HG03439 (cell line): ENCODE measurements at regions not wholly inside any gene's neighbourhood (a gene's known extent, or its start where the extent isn't known, plus 50 kb on each side); places are given as distances from the start of the nearest gene placed in this dataset.
"Not testable (repeated sequence)": the region's sequence is repeated elsewhere in the genome, so short reads cannot be mapped to it uniquely, and the experiment has no call there.

Experiments used
- ATAC-seq: cut with Tn5 transposase; IDR thresholded peaks from one replicate; pipeline ENCODE4 v1.9.1; 2021; ENCODE audit warnings: mild to moderate bottlenecking, moderate library complexity; ENCODE audit not compliant: unreplicated experiment

DNA sequence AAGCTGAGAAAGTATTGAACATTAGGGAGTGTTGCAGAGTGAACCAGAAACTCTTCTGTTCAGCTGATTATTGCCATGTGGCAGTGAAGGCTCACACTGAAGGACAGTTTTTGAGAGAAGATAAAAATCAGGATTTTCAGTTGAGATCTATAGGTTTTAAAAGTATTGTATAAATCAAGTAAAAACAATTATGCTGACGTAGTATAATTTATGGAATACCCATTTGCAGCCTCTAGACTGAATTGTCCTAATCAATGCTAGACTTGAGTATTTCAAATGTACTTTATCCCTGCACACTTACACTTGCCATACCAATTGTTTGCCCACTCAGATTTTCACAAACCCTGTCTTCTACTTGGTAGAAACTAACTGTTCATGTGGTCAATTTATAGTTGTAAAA lies 245.8 kb downstream of the FRK start:
- ATAC-seq, result no peak

DNA sequence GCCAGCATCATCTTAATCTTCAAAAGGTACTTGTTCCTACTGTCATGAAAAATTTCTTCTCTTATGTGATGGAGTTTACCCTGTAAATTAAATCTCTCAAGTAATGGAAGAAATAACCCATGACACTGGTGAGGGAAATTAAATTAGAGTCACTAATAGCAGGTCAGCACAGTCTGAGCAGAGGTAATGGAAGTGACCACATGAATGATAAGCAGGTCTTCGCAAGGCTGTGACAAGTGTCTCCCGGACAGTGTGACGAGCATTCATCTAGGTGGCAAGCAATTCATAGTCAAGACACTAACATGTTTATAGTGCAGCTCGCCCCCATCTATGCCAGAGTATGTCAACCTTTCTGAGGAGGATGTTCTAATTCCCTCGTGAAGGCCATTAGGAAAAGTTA lies 249.2 kb downstream of the FRK start:
- ATAC-seq, result no peak

DNA sequence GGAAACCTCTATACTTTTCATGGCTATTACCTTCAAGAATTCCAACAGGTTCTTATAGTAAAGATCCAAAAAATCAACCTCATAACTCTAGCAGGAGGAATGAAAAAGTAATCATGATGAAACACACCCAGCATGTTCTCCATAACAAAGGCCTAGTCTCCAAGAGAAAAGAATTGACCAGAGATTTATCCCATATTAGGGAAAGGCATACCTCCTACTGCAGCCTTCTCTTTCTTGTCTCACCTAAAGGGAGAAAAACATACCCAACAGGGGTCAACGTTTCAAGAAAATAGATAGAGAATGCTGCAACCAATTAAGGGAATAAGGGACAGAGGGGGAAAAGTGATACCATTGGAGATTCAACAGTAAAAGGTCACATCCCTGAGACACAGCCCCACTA lies 262.5 kb downstream of the FRK start:
- ATAC-seq, result no peak

DNA sequence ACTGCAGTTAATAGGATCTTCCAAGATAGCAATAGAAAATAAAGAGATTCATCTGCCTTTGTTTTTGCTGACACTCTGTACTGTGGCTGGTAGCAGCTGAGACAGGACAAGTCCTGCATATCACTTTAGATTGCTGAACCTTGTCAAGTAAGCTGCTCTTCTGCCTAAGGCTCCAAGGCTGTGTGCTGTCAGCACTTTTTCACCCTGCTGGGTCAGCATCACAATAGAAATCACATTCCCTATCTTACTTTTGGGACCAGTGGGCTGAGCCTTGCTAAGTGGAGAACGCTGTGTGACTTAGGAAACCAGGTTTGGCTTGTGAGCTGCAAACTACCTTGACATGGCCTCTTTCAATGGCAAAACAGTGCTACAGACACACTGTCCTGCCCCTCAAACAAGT lies 263.9 kb downstream of the FRK start:
- ATAC-seq, result no peak

DNA sequence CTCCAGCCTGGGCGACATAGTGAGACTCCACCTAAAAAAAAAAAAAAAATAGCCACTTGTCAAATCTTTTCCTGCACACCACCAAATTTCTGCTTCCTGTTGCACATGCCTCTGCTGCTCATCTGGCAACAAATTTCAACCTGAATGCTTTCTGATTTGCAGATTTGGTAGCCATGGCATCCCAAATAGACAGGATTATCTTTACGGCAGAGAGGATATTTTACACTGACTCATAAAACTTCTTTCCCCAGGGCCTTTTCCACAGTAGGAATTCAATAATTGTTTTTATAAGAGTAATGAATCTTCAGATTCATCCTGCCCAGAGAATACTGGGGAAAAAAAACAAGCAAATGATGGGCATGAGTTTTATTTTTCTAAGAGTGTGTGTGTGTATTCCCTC lies 264.6 kb downstream of the FRK start:
- no peak for ATAC-seq

DNA sequence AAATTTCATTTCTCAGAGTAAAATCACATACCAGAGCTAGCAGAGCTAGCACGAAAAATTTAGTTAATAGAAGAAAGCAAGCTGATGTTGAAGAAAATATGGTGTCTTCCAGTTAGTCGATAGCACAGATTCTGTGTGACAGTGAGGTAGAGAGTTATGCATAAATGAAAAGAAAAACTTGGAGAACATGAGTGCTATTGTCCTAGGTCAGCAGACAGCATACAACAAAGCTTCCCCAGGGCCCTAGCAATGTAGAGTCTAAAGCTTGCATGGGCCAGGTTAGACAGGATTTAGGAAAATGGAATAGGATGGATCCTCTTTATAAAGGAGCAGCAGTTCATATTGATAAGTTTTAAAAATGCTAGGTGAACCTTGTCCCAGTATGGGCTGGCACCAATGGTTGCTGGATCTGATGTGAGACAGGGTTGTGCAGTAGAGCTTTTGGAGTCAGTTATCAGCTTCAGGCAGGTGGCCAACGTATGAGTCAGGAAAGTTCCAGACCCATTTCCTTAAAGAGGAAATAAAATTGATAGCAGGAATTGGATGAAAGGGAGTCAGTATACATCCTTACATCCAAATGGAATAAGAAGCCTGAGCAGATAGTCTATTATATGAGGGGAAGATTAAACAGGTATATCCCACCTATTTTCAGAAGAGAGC lies 277.2 kb downstream of the FRK start:
- no peak for ATAC-seq

DNA sequence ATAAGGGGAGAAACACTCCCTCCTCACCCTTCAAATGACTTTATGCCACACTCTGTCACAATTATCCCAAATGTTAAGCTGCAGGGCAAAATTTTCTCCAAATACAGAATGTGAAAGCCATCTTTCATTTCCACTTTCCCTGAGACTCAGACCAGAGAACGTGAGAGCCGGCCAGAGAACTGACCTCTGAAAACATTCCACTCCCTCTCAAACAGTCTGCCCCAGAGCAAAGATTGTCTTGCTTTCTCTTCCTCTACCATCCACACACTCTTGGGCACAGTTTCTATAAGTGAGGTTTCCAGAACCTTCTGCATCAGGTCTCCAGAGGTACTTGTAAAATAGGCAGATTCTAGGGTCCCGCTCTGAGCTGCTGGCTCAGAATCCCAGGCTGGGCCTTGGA lies 278.1 kb downstream of the FRK start:
- no peak for ATAC-seq

DNA sequence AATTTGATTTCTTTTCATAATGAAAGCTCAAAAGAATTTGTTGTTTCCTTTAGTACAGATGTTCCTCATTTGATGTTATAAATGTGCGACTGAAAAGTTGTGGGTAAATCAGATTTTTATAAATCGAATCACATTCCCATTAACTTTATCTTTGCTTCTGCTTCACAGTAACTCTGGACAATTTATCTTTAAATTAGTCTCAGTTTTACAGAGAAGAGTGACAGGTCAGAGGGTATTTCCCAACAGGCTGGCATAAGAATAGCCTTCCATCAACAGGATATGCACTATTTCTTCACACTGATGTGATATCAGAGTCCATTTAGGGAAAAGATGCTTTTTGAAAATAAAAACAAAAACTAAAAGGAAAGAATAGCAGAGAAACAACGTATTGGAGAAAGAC lies 286.9 kb downstream of the FRK start:
- ATAC-seq, result no peak

DNA sequence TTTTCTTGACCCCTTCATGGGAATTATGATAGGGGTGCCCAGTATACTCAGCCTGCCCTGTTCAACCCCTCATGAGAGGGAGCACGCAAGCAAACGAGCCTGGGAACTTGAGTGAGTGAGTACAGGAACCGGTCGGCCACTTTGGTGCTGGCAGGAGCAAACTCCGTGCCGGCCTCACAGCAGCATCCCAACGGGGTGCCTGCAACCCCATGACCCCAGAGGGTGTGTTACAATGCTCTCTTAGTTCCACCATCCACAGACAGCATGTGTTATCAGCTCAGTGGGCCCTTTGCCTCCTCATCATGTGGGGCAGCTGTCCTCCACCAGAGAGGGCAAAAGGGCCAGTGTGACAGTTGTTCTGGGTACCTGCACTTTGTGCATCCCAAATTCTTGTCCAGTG lies 289.8 kb downstream of the FRK start:
- no peak for ATAC-seq

DNA sequence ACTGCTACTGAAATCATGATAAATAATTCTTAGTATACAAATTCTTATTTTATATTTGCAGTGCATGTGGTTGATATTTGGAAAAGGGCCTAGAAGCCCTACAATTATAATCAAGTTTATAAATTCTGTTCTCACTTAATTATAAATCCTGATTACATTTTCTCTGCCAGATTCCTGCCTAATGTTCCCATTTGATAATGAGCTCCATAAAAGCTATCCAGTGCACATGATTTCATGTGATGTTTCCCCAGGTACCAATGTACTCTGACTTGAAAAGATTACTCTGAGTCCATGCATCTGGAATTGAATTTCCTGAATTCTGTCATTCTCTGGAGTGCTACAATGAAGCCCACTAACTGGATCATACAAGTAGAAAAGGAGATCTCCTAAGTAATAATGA lies 292.2 kb downstream of the FRK start:
- ATAC-seq, result no peak

DNA sequence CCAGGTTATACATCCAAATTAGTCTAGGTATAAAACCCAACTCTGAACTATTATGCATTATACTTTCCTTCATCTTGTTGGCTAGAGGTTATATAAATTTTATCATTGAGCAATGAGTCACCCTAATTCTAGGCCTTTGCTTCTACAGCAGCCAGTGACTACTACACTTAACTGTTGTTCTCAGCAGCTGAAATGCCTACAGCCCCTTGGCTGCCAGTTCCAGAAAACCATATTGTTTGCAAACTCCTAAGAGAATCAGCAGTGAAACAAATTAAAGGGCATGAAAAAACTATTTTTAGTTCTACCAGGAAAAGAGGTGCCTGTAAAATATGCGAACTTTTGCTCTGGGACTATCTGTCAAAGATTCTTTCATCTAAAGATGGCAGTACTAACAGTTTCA lies 292.8 kb downstream of the FRK start:
- ATAC-seq, result no peak

DNA sequence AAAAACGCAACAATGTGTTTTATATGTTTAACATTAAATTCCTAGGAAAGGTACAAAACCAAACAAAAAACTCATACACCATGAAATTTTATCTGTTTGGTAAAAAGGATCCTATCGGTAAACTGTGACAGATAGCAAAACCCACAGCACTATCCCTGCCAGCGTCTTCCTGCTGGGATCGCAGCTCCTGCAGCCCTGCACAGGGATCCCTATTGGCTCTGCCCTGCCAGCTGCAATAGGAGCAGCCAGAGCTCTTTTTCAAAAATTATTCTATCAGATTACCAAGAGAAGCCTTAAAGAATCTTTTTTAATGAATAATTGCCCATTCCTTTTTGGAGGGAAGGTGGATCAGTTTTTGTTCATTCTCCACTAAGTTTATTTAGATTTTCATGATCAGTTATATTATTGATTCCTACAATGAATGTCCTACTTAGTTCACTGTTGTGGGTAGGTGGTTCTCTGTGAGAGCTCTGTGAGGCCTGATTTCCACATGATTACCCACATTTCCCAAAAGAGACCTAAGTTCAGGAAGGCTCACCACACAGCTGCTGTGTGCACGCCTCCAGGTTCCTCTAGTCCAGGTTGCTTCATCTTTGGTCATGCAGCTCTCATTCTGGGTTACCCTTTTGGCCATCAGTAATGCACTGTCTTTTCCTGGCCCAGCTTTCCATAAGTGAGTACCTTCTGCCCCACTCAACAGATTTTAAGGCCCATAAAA lies 293.8 kb downstream of the FRK start:
- no peak for ATAC-seq

DNA sequence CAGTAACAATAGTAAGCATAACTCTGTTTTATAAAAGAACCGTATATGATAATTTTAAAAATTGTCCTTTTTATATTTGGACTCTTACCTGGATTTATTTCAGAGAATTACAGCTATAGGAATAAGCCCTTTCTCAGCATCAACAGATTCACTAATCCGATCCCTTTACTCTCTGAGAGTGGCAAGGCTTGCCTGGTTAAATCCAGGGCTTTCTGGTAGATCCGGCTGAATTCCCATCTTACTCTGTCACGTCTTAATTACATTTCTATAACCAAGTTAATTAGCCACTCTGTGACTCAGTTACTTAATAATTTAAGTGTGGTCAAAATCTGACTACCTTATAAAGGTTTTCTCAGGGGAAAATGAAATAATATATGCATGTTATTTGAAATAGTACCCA lies 294.7 kb downstream of the FRK start:
- ATAC-seq, result no peak

DNA sequence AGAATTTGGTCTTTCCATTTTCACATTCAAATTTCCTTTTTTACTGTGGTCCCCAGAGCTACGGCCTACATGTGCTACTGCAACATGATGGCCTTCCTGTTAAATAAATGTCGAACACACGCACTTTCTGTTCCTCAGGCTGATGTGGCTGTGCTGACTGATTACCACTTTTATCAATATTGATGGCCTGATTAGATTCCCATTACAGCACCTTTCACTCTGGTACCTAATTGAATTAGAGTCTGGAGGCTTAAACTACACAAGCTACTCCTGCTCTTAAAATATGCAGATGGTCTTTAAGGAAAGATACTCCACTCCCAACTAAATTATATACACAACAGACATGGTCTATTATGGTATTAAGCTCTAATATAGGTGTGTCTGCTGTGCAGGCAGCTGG lies 301.6 kb downstream of the FRK start:
- ATAC-seq, result no peak

DNA sequence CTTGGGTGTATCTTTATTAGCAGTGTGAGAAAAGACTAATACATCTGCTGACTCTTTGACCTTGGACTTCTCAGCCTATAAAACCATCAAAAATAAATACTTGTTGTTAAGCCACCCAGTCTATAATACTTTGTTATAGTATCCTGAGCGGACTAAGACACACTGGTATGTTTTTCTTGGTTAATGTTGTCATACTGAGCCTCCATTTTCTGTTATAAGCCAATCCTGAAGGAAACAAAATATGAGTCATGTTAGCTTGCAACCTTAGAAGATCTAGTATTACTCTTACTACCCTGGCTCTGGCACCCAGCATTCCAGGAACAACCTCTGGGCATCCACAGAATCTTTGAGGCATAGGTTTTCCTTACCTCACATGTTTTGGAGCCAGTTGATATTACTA lies 307.2 kb downstream of the FRK start:
- ATAC-seq, result no peak

DNA sequence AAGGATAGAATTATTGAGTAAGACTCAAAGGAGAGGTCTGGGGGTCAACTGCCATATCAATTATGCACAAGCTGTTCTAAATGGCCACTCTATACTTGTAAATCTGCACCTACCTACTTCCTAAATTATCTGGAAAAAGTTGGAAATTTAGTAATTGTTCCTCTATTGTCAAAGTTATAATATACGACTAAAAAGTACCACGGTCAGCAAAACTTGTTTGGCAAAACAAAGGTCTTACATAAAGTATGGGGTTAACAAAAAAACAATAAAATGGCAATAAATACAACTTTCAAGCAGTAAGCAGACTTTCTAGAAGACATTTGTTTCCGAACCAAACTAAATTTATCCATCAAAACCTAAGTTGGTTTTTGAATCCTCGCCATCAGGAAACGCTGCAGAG lies 309.7 kb downstream of the FRK start:
- no peak for ATAC-seq

DNA sequence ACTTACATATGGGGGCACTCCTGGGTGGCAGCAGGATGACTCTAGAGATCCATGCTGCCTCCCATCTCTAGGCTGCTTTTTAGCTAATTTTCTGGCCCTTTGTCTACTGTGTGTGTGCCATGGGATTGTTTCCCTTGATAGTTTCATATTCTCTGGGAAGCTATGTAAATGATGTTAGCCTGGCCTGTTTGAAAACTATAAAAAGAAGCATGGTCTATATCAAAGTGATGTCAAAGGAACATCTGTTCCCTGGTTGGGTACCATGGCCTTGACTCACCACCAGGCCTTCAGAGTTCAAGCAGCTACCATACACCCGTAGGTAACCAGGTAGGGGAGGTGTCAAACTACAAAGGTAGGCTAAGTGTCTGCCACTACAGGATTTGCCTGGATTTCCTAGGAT lies 310.4 kb downstream of the FRK start:
- no peak for ATAC-seq

DNA sequence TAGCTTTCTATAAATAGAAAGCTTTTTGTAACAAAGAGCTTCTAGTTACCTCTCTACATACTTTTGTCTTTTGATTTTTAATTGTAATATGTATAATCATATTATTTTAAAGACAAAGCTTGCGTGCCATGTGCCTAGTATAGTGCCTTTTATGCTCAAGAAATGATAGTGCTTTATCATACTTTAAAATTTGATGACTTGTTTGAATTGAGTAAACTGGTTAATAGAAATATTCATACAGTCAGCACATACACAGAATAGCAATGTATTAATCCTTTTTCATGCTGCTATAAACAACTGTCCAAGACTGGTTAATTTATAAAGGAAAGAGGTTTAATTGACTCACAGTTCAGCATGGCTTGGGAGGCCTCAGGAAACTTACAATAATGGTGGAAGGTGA lies 313.0 kb downstream of the FRK start:
- ATAC-seq, result no peak

DNA sequence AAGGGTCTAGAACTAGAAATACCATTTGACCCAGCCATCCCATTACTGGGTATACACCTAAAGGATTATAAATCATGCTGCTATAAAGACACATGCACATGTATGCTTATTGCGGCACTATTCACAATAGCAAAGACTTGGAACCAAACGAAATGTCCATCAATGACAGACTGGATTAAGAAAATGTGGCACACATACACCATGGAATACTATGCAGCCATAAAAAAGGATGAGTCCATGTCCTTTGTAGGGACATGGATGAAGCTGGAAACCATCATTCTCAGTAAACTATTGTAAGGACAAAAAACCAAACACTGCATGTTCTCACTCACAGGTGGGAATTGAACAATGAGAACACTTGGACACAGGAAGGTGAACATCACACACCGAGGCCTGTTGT lies 314.1 kb downstream of the FRK start:
- ATAC-seq, result not testable (repeated sequence)

DNA sequence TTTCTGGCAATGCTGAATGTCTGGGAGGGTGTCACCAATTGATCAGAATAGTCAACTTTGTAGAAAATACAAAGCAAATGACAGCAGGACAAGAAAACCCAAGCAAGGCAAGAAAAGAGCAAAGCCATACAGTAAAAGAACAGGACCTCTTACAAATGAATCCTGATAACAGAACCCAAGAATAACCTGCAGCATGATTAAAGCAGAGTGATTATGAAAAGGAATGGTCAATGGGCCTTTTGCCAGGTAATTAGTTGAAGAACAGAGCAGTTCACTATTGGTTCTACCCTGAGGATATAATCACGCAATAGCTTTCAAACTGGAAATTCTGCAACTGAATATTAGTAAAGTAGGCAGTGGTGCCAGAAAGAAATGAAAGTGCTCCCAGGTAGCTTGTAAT lies 319.8 kb downstream of the FRK start:
- no peak for ATAC-seq

DNA sequence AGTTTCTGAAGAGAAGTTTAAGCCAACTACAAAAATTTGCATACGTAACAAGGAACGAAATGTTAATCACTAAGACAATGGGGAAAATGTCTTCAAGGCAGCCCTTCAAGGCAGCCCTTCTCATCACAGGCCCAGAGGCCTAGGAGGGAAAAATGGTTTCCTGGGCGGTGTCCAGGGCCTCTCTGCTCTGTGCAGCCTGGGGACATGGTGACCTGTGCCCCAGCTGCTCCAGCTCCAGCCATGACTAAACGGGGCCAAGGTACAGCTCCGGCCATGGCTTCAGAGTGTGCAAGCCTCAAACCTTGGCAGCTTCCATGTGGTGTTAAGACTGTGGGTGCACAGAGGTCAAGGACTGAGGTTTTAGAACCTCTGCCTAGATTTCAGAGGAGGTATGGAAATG lies 325.1 kb downstream of the FRK start:
- no peak for ATAC-seq

DNA sequence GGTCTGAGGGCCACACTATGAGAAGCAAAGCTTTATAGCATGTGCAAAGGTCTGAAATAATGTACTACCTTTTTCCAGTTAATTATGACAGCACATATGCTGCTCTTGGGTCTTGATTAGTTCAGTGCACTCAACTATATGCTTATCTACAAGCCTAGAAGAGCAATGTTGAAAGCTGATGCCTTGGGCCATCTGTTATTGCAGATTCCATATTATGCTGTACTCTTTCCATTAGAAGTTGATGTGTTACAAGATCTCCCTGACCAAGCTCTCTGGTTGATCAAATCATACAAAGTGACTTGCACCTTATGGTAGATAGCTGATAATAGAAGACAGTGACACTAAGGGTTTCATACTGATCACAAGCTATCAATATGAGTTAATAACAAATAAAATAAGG lies 327.3 kb downstream of the FRK start:
- no peak for ATAC-seq

DNA sequence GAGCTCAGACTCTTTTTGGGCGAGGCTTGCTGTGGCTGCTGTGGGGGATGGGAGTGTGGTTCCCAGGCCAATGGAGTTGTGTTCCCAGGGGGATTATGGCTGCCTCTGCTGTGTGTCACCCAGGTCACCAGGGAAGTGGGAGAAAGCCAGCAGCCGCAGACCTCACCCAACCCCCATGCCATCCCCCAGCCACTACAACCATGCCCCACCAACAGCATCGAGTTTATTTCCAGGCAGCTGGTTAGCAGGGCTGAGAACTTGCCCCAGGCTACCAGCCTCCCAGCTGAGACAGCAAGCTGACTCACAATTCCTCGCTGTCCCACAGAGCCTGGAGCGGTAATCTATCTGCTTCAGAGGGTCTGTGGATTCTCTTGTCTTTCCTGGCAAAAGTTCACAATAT lies 331.7 kb downstream of the FRK start:
- no peak for ATAC-seq
